KOPT-K1 (cell line): ENCODE measurements at regions not wholly inside any gene's neighbourhood (a gene's known extent, or its start where the extent isn't known, plus 50 kb on each side); places are given as distances from the start of the nearest gene placed in this dataset.
"Not testable (repeated sequence)": the region's sequence is repeated elsewhere in the genome, so short reads cannot be mapped to it uniquely, and the experiment has no call there.

ENCODE experiments used
- H3K27ac ChIP-seq: fragments of 200-600 bp; sonication (generic); 2 replicates; pipeline ENCODE4 v1.5.1; 2016; ENCODE audit warnings: antibody characterized with exemption, mild to moderate bottlenecking, low read depth, low read length; ENCODE audit not compliant: poor library complexity, severe bottlenecking
- H3K36me3 ChIP-seq: fragments of 200-600 bp; sonication (generic); 2 replicates; pipeline ENCODE4 v1.5.1; 2017; ENCODE audit warnings: antibody characterized with exemption, mild to moderate bottlenecking, low read length, moderate library complexity; ENCODE audit not compliant: insufficient read depth
- H3K9me3 ChIP-seq: fragments of 200-600 bp; sonication (generic); 2 replicates; pipeline ENCODE4 v1.5.1; 2017; ENCODE audit warnings: antibody characterized with exemption, low read length, mild to moderate bottlenecking; ENCODE audit not compliant: insufficient read depth, poor library complexity, severe bottlenecking

DNA sequence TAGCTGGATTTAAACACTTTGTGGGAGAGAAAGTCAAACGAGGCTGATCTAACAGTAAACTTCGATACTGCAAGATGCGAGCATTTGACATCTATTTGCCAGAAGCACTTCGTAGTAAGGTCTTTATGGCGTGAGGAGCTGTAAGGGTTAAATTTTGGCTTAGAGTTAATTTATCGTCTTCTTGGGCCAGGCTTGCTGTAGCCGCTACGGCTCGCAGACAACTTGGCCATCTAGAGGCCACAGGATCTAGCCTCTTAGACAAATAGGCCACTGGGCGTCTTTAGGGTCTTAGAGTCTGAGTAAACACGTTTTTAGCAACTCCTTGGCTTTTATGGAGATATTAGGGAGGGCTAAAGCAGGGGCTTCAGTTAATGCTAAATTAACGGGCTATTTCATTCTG is 165.6 kb upstream of the CCZ1B start:
- H3K36me3 ChIP-seq, result not testable (repeated sequence)

DNA sequence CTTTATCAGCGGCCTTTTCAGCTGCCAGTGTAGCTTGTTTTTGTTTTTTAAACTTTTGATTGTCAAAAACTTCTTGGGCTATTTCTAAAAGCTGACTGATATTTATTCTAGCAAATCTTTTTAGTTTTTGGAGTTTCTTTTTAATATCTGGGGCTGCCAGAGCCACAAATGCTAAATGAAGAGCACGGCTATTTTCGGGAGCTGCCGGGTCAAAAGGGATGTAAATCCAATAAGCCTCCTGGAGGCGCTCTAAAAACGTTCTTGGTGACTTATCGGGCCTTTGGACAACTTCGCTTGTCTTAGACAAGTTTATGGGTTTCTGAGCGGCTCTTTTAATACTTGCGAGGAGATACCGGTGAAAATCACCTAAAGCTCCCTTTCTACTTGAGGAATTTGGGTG is 166.1 kb upstream of the CCZ1B start:
- H3K27ac ChIP-seq, H3K9me3 ChIP-seq, H3K36me3 ChIP-seq: not testable (repeated sequence)

More for the DNA sequence above, 165.6 kb upstream of the CCZ1B start:
- H3K27ac ChIP-seq, H3K9me3 ChIP-seq: not testable (repeated sequence)

DNA sequence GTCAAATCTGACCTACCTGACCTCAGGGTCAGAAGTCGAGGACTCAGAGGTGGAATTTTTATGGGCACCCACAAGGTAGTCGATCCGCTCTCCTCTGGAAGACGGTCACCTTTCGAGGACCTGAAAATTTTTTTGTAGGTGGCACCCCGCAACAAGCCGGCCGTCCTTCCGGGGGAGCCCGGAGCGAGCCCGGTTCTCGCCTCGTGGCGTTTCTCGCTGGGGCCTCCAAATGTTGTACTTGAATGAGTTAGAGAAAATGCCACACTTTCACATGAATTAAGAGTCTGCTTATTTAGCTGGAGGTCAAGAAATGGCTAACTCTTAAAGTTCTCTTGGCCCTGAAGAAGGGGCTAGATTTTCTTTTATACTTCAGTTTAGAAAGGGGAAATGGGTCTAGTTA is 169.0 kb upstream of the CCZ1B start:
- not testable (repeated sequence) for H3K36me3 ChIP-seq, H3K27ac ChIP-seq
- H3K9me3 ChIP-seq, result peaks cover 13% of the 10 kb centered on the region

DNA sequence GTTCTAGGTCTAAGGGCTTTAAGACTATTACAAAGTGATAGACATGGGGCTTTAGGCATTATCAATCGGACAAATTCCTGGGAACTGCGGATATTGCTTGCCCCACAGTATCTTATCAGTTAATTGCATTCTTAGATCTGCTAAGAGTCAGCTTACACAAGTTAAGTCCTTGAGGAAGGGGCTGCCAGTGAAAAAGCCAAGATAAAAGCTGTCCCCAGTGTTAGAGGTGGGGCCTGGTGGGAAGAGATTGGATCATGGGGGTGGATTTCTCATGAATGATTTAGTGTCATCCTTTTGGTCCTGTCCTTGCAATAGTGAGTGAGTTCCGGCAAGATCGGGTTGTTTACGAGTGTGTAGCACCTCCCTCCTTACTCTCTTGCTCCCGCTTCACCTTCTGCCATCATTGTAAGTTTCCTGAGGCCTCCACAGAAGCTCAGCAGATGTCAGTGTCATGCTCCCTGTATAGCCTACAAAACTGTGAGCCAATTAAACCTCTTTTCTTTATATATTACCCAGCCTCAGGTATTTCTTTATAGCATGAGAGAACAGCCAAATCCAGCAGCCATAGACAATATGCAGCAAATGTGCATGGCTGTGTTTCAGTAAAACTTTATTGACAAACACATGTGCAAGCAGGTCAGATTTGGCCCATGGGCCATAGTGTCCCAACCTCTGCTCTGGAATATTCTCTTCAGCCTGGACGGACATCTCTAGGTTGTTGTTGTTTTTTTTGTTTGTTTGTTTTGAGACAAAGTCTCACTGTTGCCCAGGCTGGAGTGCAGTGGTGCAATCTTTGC is 169.6 kb upstream of the CCZ1B start:
- peaks cover 16% of the 10 kb centered on the region for H3K9me3 ChIP-seq
- H3K36me3 ChIP-seq, H3K27ac ChIP-seq: not testable (repeated sequence)

DNA sequence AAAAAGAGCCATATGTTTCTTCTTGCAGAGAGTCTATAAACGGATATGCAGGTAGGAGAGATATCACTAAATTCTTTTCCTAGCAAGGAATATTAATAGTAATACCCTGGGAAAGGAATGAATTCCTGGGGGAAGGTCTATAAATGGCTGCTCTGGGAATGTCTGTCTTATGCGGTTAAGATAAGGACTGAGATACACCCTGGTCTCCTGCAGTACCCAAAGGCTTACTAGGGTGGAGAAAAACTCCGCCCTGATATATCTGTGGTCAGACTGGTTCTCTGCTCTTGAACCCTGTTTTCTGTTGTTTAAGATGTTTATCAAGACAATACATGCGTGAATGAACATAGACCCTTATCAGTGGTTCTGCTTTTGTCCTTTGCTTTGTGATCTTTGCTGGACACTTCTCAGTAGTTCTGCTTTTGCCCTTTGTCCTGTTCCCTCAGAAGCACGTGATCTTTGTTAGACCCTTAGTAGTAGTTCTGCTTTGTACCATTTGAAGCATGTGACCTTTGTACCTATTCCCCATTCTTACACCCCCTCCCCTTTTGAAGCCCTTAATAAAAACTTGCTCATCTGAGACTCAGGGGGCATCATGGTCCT is 173.1 kb upstream of the CCZ1B start:
- not testable (repeated sequence) for H3K36me3 ChIP-seq, H3K27ac ChIP-seq
- H3K9me3 ChIP-seq, result peaks cover 16% of the 10 kb centered on the region

DNA sequence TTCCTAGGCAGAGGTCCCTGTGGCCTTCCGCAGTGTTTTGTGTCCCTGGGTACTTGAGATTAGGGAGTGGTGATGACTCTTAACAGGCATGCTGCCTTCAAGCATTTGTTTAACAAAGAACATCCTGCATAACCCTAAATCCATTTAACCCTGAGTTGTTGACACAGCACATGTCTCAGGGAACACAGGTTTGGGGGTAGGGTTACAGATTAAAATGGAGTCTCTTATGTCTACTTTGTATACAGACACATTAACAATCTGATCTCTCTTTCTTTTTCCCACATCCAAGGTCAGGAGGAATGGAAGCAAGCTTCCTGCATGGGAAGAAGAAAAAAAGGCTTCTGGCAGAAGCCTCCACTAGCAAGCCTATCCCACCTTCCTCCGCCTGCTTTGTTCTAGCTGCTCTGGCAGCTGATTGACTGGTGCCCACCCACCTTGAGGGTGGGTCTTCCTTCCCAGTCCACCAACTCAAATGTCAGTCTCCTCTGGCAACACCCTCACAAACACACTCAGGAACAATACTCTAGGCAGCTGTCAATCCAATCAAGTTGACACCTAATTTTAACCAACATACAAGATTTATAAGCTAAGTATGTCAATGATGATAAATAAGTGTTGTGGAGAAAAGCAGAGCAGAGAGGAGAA is 176.5 kb upstream of the CCZ1B start:
- Histone ChIP-seq H3K9me3 (peaks cover 16% of the 10 kb centered on the region), H3K36me3 (no peaks in the 10 kb centered on the region), H3K27ac (no peak overlapping the region)

DNA sequence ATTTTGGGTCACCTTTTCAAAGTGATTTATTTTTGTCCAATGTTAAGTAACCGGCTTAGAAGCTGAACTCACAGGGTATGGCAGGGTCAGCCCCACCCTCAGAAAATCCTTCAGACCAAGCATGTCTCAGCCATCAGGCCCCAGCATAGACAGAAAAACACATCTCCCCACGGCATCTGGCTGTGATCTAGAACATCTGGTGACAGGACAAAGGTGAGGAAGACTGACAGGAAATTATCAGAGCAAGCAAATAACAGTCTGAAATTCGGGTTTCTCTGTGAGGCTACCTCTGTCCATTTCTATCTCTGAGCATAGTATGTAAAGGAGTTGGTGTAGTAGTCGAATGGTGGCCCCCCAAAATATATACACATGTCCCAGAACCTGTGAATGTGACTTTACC is 177.0 kb upstream of the C1GALT1 start:
- Histone ChIP-seq H3K27ac (no peak overlapping the region), H3K36me3 (no peaks in the 10 kb centered on the region), H3K9me3 (no peaks in the 10 kb centered on the region)

DNA sequence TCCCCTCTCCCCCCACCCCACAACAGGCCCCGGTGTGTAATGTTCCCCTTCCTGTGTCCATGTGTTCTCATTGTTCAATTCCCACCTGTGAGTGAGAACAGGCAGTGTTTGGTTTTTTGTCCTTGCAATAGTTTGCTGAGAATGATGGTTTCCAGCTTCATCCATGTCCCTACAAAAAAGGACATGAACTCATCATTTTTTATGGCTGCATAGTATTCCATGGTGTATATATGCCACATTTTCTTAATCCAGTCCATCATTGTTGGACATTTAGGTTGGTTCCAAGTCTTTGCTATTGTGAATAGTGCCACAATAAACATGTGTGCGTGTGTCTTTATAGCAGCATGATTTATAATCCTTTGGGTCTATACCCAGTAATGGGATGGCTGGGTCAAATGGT is 176.4 kb upstream of the C1GALT1 start:
- not testable (repeated sequence) for H3K27ac ChIP-seq

DNA sequence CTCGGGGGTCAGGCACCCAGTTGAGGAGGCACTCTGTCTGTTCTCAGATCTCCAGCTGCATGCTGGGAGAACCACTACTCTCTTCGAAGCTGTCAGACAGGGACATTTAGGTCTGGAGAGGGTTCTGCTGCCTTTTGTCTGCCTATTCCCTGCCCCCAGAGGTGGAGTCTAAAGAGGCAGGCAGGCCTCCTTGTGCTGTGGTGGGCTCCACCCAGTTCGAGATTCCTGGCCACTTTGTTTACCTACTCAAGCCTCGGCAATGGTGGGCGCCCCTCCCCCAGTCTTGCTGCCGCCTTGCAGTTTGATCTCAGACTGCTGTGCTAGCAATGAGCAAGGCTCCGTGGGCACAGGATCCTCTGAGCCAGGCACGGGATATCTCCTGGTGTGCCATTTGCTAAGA is 171.1 kb upstream of the C1GALT1 start:
- H3K36me3 ChIP-seq, H3K27ac ChIP-seq: not testable (repeated sequence)
- H3K9me3 ChIP-seq, result peaks cover 16% of the 10 kb centered on the region

More for the DNA sequence above, 176.4 kb upstream of the C1GALT1 start:
- H3K9me3 ChIP-seq, H3K36me3 ChIP-seq: not testable (repeated sequence)

DNA sequence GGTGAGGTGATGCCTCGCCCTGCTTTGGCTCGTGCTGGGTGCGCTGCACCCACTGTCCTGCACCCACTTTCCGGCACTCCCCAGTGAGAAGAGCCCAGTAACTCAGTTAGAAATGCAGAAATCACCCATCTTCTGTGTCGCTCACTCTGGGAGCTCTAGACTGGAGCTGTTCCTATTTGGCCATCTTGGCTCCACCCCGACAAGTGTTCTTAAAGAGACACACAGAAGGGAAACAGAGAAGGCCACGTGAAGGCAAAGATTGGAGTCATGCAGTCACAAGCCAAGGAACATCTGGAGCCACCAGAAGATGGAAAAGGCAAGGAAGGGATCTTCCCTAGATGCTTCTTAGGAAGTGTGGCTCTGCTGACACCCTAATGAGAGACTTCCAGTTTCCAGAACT is 170.6 kb upstream of the C1GALT1 start:
- not testable (repeated sequence) for H3K36me3 ChIP-seq, H3K27ac ChIP-seq
- peaks cover 16% of the 10 kb centered on the region for H3K9me3 ChIP-seq

DNA sequence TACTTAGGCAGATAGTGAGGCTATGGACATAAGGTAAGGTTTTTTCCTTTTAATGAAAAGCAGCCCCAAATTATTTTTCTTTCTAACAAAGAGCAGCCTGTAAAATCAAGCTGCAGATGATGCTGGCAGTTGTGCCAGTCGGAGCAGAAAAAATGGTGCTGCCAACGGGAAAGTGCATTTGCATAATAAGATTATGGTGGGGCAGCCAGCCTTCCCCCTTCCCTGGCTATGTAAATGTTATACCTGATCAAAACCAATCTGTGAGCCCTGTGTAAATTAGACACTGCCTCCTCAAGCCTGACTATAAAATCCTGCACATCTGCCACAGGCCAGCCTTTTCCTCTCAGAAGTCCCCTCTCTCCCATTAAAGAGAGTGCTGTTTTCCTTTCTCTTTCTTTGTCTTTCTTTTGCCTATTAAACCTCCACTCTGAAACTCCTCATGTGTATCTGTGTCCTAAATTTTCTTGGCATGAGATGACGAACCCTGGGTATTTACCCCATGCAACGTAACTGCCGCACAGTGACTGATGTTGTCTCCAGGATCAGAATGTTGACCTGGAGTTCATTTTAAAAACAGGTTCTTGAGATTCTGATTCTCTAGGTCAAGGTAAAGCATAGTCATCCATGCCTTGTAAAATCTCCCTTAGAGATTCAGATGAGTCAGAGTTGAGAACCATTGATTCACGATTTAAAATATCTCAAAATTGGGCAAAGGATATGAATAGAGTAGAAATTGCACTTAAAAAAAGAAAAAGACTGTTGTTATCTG is 167.3 kb upstream of the C1GALT1 start:
- Histone ChIP-seq H3K36me3 (no peaks in the 10 kb centered on the region), H3K27ac (no peak overlapping the region), H3K9me3 (peaks cover 16% of the 10 kb centered on the region)

DNA sequence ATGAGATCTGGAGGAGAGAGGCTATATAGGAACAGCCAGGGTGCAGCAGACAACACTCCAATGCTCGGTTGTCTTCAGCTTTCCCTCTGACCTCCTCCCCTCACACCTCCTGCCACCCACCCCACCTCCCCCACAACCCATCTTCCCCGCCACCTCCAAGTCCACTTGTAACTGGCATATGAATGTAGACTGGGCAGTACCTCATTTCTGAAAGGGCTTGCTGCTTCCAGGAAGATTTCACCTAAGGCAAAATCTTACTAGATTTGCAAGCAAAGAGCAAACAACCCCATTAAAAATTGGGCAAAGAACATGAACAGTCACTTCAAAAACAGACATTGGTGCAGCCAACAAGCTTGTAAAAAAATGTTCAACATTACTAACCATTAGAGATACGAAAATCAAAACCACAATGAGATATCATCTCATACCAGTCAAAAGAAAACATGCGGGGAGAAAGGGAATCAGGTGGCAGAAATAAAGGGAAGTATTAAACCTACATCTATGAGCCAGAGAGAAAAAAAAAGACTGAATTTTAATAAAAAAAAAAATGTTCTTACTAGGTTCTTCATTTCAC is 164.6 kb upstream of the C1GALT1 start:
- no peak overlapping the region for H3K27ac ChIP-seq
- peaks cover 4% of the 10 kb centered on the region for H3K9me3 ChIP-seq
- H3K36me3 ChIP-seq, result no peaks in the 10 kb centered on the region

DNA sequence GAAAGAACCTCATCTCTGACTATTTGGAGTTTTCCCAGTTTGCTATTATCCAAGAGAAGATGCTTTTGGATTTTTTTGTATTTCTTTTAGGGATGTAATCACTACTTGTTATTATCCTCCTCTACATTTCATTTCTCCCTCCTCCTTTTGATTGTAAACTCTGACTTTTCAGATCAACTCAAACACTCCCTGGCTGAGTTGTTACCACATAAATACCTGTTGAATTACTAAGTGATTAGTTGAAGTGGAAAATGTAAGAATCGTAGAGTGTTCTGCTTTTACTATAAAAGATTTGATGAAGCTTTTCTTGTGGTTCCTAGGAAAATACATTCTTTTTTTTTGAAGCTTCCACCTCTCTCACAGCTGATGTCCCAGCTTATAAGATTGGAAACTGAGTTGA is 164.1 kb upstream of the C1GALT1 start:
- H3K9me3 ChIP-seq, result peaks cover 4% of the 10 kb centered on the region
- H3K27ac ChIP-seq, result no peak overlapping the region
- no peaks in the 10 kb centered on the region for H3K36me3 ChIP-seq

DNA sequence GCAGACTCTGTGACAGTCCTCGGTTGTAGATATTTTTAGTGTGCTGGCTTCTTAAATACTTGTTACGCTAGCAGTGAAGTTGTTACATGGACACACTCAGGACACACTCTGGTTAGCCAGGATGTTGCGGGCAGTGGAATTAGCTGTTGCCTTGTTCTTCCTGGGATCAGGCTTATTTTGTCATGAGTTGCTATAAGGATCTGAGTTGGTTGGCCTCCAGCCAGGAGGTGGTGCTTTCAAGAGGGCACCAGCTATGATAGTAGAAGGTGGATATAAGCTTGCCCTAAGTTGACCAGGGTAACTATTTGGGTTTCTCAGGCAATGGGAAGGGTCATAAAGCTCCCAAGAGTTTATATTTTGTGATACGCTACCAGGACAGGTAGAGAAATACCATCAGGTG is 150.1 kb upstream of the C1GALT1 start:
- no peaks in the 10 kb centered on the region for H3K9me3 ChIP-seq
- no peak overlapping the region for H3K27ac ChIP-seq
- H3K36me3 ChIP-seq, result no peaks in the 10 kb centered on the region

DNA sequence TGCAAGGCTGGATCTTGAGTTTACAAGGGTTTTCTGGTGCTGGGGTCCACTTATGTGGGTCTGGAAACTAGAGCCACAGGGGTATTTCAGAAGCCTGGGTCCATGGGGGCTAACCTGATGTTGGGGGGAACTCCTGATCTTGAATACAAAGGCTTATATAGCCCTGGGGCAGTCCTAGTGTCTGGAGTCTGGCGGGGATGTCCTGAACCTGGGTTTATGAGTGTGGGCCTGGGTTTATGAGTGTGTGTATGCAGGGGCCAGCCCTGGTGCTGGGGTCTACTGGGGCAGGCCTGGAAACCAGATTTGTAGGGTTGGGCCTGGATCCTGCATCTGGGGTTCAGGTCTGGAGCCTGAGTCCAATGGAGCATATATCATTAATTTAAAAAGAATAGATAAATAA is 146.5 kb upstream of the C1GALT1 start:
- Histone ChIP-seq H3K27ac (no peak overlapping the region), H3K9me3 (no peaks in the 10 kb centered on the region), H3K36me3 (no peaks in the 10 kb centered on the region)
